H9 (cell line): ENCODE measurements at regions not wholly inside any gene's neighbourhood (a gene's known extent, or its start where the extent isn't known, plus 50 kb on each side); places are given as distances from the start of the nearest gene placed in this dataset.

Experiments used
- DNase-seq: peaks from one replicate; pipeline ENCODE4 v3.0.0-alpha.2; 2017
- H2AFZ ChIP-seq: one replicate; pipeline ENCODE4 v1.6.1; 2013; ENCODE audit warnings: mild to moderate bottlenecking, low read length, control low read depth, moderate library complexity
- H2AK5ac ChIP-seq: 2 replicates; pipeline ENCODE4 v1.6.1; 2013; ENCODE audit warnings: low read length, control low read depth, mixed read lengths; ENCODE audit not compliant: insufficient read length
- H2BK120ac ChIP-seq: one replicate; pipeline ENCODE4 v1.6.1; 2013; ENCODE audit warnings: low read depth, mild to moderate bottlenecking, low read length, control low read depth, inconsistent platforms; ENCODE audit not compliant: poor library complexity, severe bottlenecking
- H2BK12ac ChIP-seq: 2 replicates; pipeline ENCODE4 v1.6.1; 2013; ENCODE audit warnings: low read length, control low read depth, mixed read lengths, low read depth; ENCODE audit not compliant: insufficient read length
- H2BK15ac ChIP-seq: 2 replicates; pipeline ENCODE4 v1.6.1; 2013; ENCODE audit warnings: low read depth, low read length, control low read depth
- H2BK20ac ChIP-seq: one replicate; pipeline ENCODE4 v1.6.1; 2013; ENCODE audit warnings: low read depth, mild to moderate bottlenecking, low read length, control low read depth, inconsistent platforms; ENCODE audit not compliant: poor library complexity, severe bottlenecking
- H2BK5ac ChIP-seq: 2 replicates; pipeline ENCODE4 v1.6.1; 2013; ENCODE audit warnings: low read length, control low read depth, mixed read lengths; ENCODE audit not compliant: insufficient read length
- H3K14ac ChIP-seq: 2 replicates; pipeline ENCODE4 v1.6.1; 2013; ENCODE audit warnings: low read length, control low read depth; ENCODE audit not compliant: insufficient read depth
- H3K18ac ChIP-seq: 2 replicates; pipeline ENCODE4 v1.6.1; 2013; ENCODE audit warnings: low read depth, mild to moderate bottlenecking, mixed read lengths, low read length, control low read depth; ENCODE audit not compliant: insufficient read length
- H3K23ac ChIP-seq: 2 replicates; pipeline ENCODE4 v1.6.1; 2013; ENCODE audit warnings: low read length, control low read depth, mixed read lengths, low read depth; ENCODE audit not compliant: insufficient read length
- H3K23me2 ChIP-seq: 2 replicates; pipeline ENCODE4 v1.6.1; 2013; ENCODE audit warnings: low read depth, mild to moderate bottlenecking, mixed read lengths, low read length, control low read depth; ENCODE audit not compliant: insufficient read length, poor library complexity, severe bottlenecking
- H3K27ac ChIP-seq: 2 replicates; pipeline ENCODE4 v1.5.1; 2013; ENCODE audit warnings: low read length, control low read depth, mixed read lengths, low read depth; ENCODE audit not compliant: insufficient read length
- H3K27me3 ChIP-seq: 2 replicates; pipeline ENCODE4 v1.6.1; 2013; ENCODE audit warnings: low read length, control low read depth, inconsistent platforms; ENCODE audit not compliant: insufficient read depth
- H3K4ac ChIP-seq: 2 replicates; pipeline ENCODE4 v1.6.1; 2013; ENCODE audit warnings: low read depth, mild to moderate bottlenecking, control low read depth, inconsistent platforms, low read length, moderate library complexity
- H3K4me1 ChIP-seq: 2 replicates; pipeline ENCODE4 v1.6.1; 2013; ENCODE audit warnings: low read length, control low read depth, inconsistent platforms; ENCODE audit not compliant: insufficient read depth
- H3K4me2 ChIP-seq: 2 replicates; pipeline ENCODE4 v1.6.1; 2013; ENCODE audit warnings: low read length, control low read depth, mixed read lengths; ENCODE audit not compliant: insufficient read length, insufficient read depth
- H3K56ac ChIP-seq: 2 replicates; pipeline ENCODE4 v1.6.1; 2013; ENCODE audit warnings: low read depth, mild to moderate bottlenecking, mixed read lengths, low read length, control low read depth; ENCODE audit not compliant: insufficient read length
- H3K79me1 ChIP-seq: 2 replicates; pipeline ENCODE4 v1.6.1; 2013; ENCODE audit warnings: low read depth, mild to moderate bottlenecking, moderate library complexity, low read length, control low read depth, inconsistent platforms; ENCODE audit not compliant: insufficient read depth, poor library complexity, severe bottlenecking
- H3K79me2 ChIP-seq: 2 replicates; pipeline ENCODE4 v1.6.1; 2013; ENCODE audit warnings: low read length, control low read depth, inconsistent platforms; ENCODE audit not compliant: insufficient read depth
- H3K9ac ChIP-seq: 2 replicates; pipeline ENCODE4 v1.6.1; 2013; ENCODE audit warnings: low read length, control low read depth, mixed read lengths; ENCODE audit not compliant: insufficient read length; ENCODE audit errors: extremely low read depth
- H3K9me3 ChIP-seq: one replicate; pipeline ENCODE4 v1.6.1; 2013; ENCODE audit warnings: low read depth, low read length, inconsistent platforms; ENCODE audit not compliant: control insufficient read depth
- H3T11ph ChIP-seq: one replicate; pipeline ENCODE4 v1.6.1; 2013; ENCODE audit warnings: mild to moderate bottlenecking, low read length, control low read depth, inconsistent platforms
- H4K20me1 ChIP-seq: one replicate; pipeline ENCODE4 v1.6.1; 2013; ENCODE audit not compliant: control insufficient read depth, insufficient read length, insufficient read depth
- H4K5ac ChIP-seq: 2 replicates; pipeline ENCODE4 v1.6.1; 2013; ENCODE audit warnings: low read depth, mild to moderate bottlenecking, mixed read lengths, low read length, control low read depth; ENCODE audit not compliant: insufficient read length
- H4K8ac ChIP-seq: replicated peaks from 2 replicates; pipeline ENCODE4 v1.6.1; 2013; ENCODE audit warnings: low read length, control low read depth, mixed read lengths, low read depth; ENCODE audit not compliant: insufficient read length
- H4K91ac ChIP-seq: 2 replicates; pipeline ENCODE4 v1.6.1; 2013; ENCODE audit warnings: low read depth, mild to moderate bottlenecking, moderate library complexity, mixed read lengths, low read length, control low read depth; ENCODE audit not compliant: insufficient read length
- H3K27ac Mint-ChIP-seq, 3 experiments: 2 replicates in 2 of 3; 3 replicates in 1 of 3; pipeline ENCODE4 v1.8.0; 2020 to 2021; ENCODE audit warnings: mixed read lengths in 3 of 3, mild to moderate bottlenecking in 1 of 3, moderate library complexity in 1 of 3
- H3K27me3 Mint-ChIP-seq: 2 replicates; pipeline ENCODE4 v1.8.0; 2021; ENCODE audit warnings: low read depth, mild to moderate bottlenecking, moderate library complexity, mixed read lengths
- H3K36me3 Mint-ChIP-seq, 3 experiments: 2 replicates in 2 of 3; 3 replicates in 1 of 3; pipeline ENCODE4 v1.8.0; 2020 to 2021; ENCODE audit warnings: low read depth in 3 of 3, mixed read lengths in 3 of 3; ENCODE audit not compliant: insufficient read depth in 1 of 3
- H3K4me1 Mint-ChIP-seq, 2 experiments: 2 replicates each; pipeline ENCODE4 v1.8.0; 2020; ENCODE audit warnings: mixed read lengths in 2 of 2
- H3K4me3 Mint-ChIP-seq, 2 experiments: 2 replicates in 1 of 2; 3 replicates in 1 of 2; pipeline ENCODE4 v1.8.0; 2020 to 2021; ENCODE audit warnings: mild to moderate bottlenecking in 2 of 2, mixed read lengths in 2 of 2, moderate library complexity in 1 of 2
- H3K9me3 Mint-ChIP-seq, 2 experiments: 2 replicates in 1 of 2; 3 replicates in 1 of 2; pipeline ENCODE4 v1.8.0; 2020; ENCODE audit warnings: mild to moderate bottlenecking in 2 of 2, mixed read lengths in 2 of 2, moderate library complexity in 1 of 2
- CTCF ChIP-seq: fragments of 200-600 bp; sonication (generic); conservative IDR thresholded peaks from 3 replicates; pipeline ENCODE4 v1.8.0; 2021; ENCODE audit warnings: antibody characterized with exemption, mild to moderate bottlenecking
- WGBS: extraction: QIAGEN DNeasy Blood & Tissue Kit; methylation state at CpG from one replicate; pipeline ENCODE4 v1.1.7; 2013; ENCODE audit warnings: missing lambda C conversion rate, low lambda C conversion rate, mixed read lengths; ENCODE audit not compliant: insufficient read length; ENCODE audit errors: extremely low coverage; 5-methylcytosine and 5-hydroxymethylcytosine counted together

GRCh38 chr5:52702877-52703276 lies 84.8 kb upstream of the ITGA1 start:
- Histone ChIP-seq H2BK120ac (no peak overlapping the region), H3K27ac (no peak overlapping the region)
- no peak overlapping the region for H3K4me3 Mint-ChIP-seq

More at GRCh38 chr5:52702877-52703276, 84.8 kb upstream of the ITGA1 start:
- Histone ChIP-seq H2AFZ (no peak overlapping the region), H2BK20ac (no peak overlapping the region), H3K56ac (no peak overlapping the region), H4K5ac (no peak overlapping the region), H3K9me3 (no peaks in the 10 kb centered on the region), H4K91ac (no peak overlapping the region), H2BK12ac (no peak overlapping the region), H3K4ac (no peak overlapping the region), H3K18ac (no peak overlapping the region), H3K79me1 (no peaks in the 10 kb centered on the region), H3K27me3 (no peaks in the 10 kb centered on the region), H3K9ac (no peak overlapping the region), H3T11ph (no peak overlapping the region), H3K4me1 (peaks cover 3% of the 10 kb centered on the region; the same call in 1 of the 2 replicates), H3K4me2 (no peak overlapping the region), H3K23ac (no peak overlapping the region), H4K8ac (no peak overlapping the region), H2BK15ac (no peak overlapping the region), H4K20me1 (no peaks in the 10 kb centered on the region), H3K79me2 (no peaks in the 10 kb centered on the region), H2AK5ac (no peak overlapping the region), H2BK5ac (no peak overlapping the region), H3K14ac (no peak overlapping the region), H3K23me2 (no peaks in the 10 kb centered on the region)
- no CpG with 5 or more reads among the region's 2 CpGs for WGBS
- Mint-ChIP-seq H3K4me1 (peaks cover 9 to 13% of the 10 kb centered on the region in 2 experiments), H3K36me3 (no peaks in the 10 kb centered on the region), H3K9me3 (no peaks in the 10 kb centered on the region), H3K27me3 (no peaks in the 10 kb centered on the region), H3K27ac (no peak overlapping the region)
- TF ChIP-seq CTCF = no peak
- DNase-seq = no peak
